CD4-positive, alpha-beta T cell treated with Interferon alpha-2 for 1 hour (primary cell): ENCODE measurements at regions not wholly inside any gene's neighbourhood (a gene's known extent, or its start where the extent isn't known, plus 50 kb on each side); places are given as distances from the start of the nearest gene placed in this dataset.

Source experiments
- DNase-seq, 2 donors: peaks; one replicate each; pipeline ENCODE4 v3.0.0-alpha.2; 2020 to 2022

GRCh38 chr14:34241185-34241711, 220.8 kb downstream of the SPTSSA start:
- no peak for DNase-seq

- DNase-seq: no peak
Observed at GRCh38 chr14:34238610-34239009, 223.4 kb downstream of the SPTSSA start.

GRCh38 chr14:34237677-34238076, 224.4 kb downstream of the SPTSSA start:
- DNase-seq: no peak

- no peak for DNase-seq
Observed at GRCh38 chr14:34237081-34237480, 225.0 kb downstream of the SPTSSA start.

- DNase-seq: no peak
Observed at GRCh38 chr14:34235643-34236300, 226.3 kb downstream of the SPTSSA start.

GRCh38 chr14:34234258-34234657, 227.8 kb downstream of the SPTSSA start:
- DNase-seq: no peak

GRCh38 chr14:34233619-34234018, 228.4 kb downstream of the SPTSSA start:
- no peak for DNase-seq

GRCh38 chr14:34232790-34233189, 229.2 kb downstream of the SPTSSA start:
- no peak for DNase-seq

GRCh38 chr14:34231626-34232025, 230.4 kb downstream of the SPTSSA start:
- DNase-seq: no peak

GRCh38 chr14:34229140-34229539, 232.9 kb downstream of the SPTSSA start:
- no peak for DNase-seq

- no peak for DNase-seq
Observed at GRCh38 chr14:34228650-34228976, 233.4 kb downstream of the SPTSSA start.

GRCh38 chr14:34227834-34228649, 234.0 kb downstream of the SPTSSA start:
- peak; percentile 3 to 52 for DNase-seq

- no peak for DNase-seq
Observed at GRCh38 chr14:34224221-34224620, 237.8 kb downstream of the SPTSSA start.

- no peak for DNase-seq
Observed at GRCh38 chr14:34223373-34224148, 238.5 kb downstream of the SPTSSA start.

GRCh38 chr14:34222867-34223266, 239.2 kb downstream of the SPTSSA start:
- DNase-seq: no peak

- DNase-seq: no peak
Observed at GRCh38 chr14:34222122-34222521, 239.9 kb downstream of the SPTSSA start.

GRCh38 chr14:34220921-34221320, 241.1 kb downstream of the SPTSSA start:
- DNase-seq: no peak

GRCh38 chr14:34220378-34220706, 241.7 kb downstream of the SPTSSA start:
- no peak for DNase-seq

GRCh38 chr14:34219661-34220377, 242.2 kb downstream of the SPTSSA start:
- no peak for DNase-seq

GRCh38 chr14:34218881-34219280, 243.2 kb downstream of the SPTSSA start:
- DNase-seq: no peak

GRCh38 chr14:34214961-34215360, 247.1 kb downstream of the SPTSSA start:
- no peak for DNase-seq

- DNase-seq: no peak
Observed at GRCh38 chr14:34213332-34213731, 248.7 kb downstream of the SPTSSA start.
